Loucy (cell line): ENCODE measurements at regions not wholly inside any gene's neighbourhood (a gene's known extent, or its start where the extent isn't known, plus 50 kb on each side); places are given as distances from the start of the nearest gene placed in this dataset.

Experiments
- CTCF ChIP-seq: fragments of 200-600 bp; sonication (generic); conservative IDR thresholded peaks from 2 replicates; pipeline ENCODE4 v1.5.1; 2014; ENCODE audit warnings: mild to moderate bottlenecking, antibody characterized with exemption, low read length
- EZH2phosphoT487 ChIP-seq: fragments of 200-600 bp; IDR thresholded peaks from 2 replicates; pipeline ENCODE4 v1.6.1; 2018; ENCODE audit warnings: antibody characterized with exemption, mild to moderate bottlenecking, moderate library complexity, borderline replicate concordance

GRCh38 chr5:25488119-25488518, 843.3 kb upstream of the CDH10 start:
- TF ChIP-seq CTCF (no peak), EZH2phosphoT487 (no peak)
